Tibial nerve (tissue), 4 donors: ENCODE measurements at regions not wholly inside any gene's neighbourhood (a gene's known extent, or its start where the extent isn't known, plus 50 kb on each side); places are given as distances from the start of the nearest gene placed in this dataset.

Source experiments
- DNase-seq, 2 donors: peaks; one replicate each; pipeline ENCODE4 v3.0.0-alpha.2; 2019; ENCODE audit warnings: low spot score in 2 of 2
- H3K27ac ChIP-seq, 4 donors: fragments of 200-600 bp; sonication (generic) in 3 of 4; one replicate each; pipeline ENCODE4 v1.5.1; 2017 to 2019; ENCODE audit warnings: mild to moderate bottlenecking in 1 of 4
- H3K27me3 ChIP-seq, 2 donors: fragments of 200-600 bp; sonication (generic) in 1 of 2; one replicate each; pipeline versions ENCODE4 v1.5.1 to v1.6.0; 2017 to 2019
- H3K36me3 ChIP-seq, 3 donors: fragments of 200-600 bp; sonication (generic); one replicate each; pipeline ENCODE4 v1.5.1; 2018 to 2019
- H3K4me1 ChIP-seq, 4 donors: fragments of 200-600 bp; sonication (generic) in 3 of 4; one replicate each; pipeline ENCODE4 v1.5.1; 2017 to 2019
- H3K4me3 ChIP-seq, 4 donors: fragments of 200-600 bp; sonication (generic) in 3 of 4; one replicate each; pipeline ENCODE4 v1.5.1; 2017 to 2019; ENCODE audit warnings: mild to moderate bottlenecking in 1 of 4, moderate library complexity in 1 of 4
- H3K9me3 ChIP-seq, 4 donors: fragments of 200-600 bp; sonication (generic) in 3 of 4; one replicate each; pipeline ENCODE4 v1.5.1; 2017 to 2019
- CTCF ChIP-seq, 5 experiments: fragments of 200-600 bp in 3 of 5; fragments of 450-650 bp in 2 of 5; sonication (generic) in 3 of 5; IDR thresholded peaks; one replicate each; pipeline ENCODE4 v1.5.1; 2016 to 2019; ENCODE audit warnings: antibody characterized with exemption in 5 of 5, mild to moderate bottlenecking in 3 of 5, moderate library complexity in 2 of 5
- EP300 ChIP-seq, 2 donors: sonication (generic); formaldehyde crosslinking; IDR thresholded peaks; one replicate each; pipeline ENCODE4 v1.6.1; 2017; ENCODE audit warnings: antibody characterized with exemption in 2 of 2, mild to moderate bottlenecking in 1 of 2
- POLR2A ChIP-seq, 2 donors: fragments of 450-650 bp; IDR thresholded peaks; one replicate each; pipeline ENCODE4 v1.6.1; 2017; ENCODE audit warnings: antibody characterized with exemption in 2 of 2, mild to moderate bottlenecking in 2 of 2, moderate library complexity in 2 of 2
- WGBS, 2 donors: methylation state at CpG; one replicate each; pipeline ENCODE4 v1.1.5; 2018; 5-methylcytosine and 5-hydroxymethylcytosine counted together

DNA sequence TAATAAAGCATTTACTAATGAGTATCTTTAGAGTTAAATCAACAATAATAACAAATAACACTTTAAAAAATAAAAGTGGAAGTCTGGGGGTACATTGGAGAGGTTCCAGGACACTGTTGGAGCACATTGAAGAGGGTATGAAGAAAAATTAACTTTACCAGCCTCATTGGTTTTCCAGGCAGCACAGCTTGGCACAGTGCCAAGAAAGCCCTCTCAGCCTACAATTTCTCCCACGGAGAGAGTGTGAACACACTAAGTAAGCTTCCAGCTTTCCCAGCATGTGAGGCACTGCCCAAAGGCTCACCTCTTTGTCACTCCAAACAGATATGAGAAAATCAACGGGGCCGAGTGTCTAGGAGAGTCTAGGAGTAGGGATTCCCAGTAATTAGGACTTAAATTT, 1912.8 kb upstream of the NUDT12 start:
- Histone ChIP-seq H3K4me1 (no peaks in the 10 kb centered on the region), H3K9me3 (peaks cover 0 to 15% (median 6%) of the 10 kb centered on the region in 4 donors), H3K36me3 (no peaks in the 10 kb centered on the region), H3K4me3 (no peak overlapping the region), H3K27me3 (no peaks in the 10 kb centered on the region), H3K27ac (no peak overlapping the region)
- no peak for DNase-seq
- TF ChIP-seq EP300 (IDR thresholded peaks at IDR 0.05) (no peak), CTCF (IDR thresholded peaks at IDR 0.05) (no peak), POLR2A (IDR thresholded peaks at IDR 0.05) (no peak)
- 67 to 74% methylated on average over 3 of the region's 3 CpGs for WGBS, 2 donors

- H3K27me3 ChIP-seq: no peaks in the 10 kb centered on the region
- 65 to 66% methylated on average over 3 of the region's 3 CpGs for WGBS, 2 donors
- DNase-seq: no peak
These were observed 1899.8 kb upstream of the NUDT12 start for GRCh38 chr5:105462377-105462776.

DNA sequence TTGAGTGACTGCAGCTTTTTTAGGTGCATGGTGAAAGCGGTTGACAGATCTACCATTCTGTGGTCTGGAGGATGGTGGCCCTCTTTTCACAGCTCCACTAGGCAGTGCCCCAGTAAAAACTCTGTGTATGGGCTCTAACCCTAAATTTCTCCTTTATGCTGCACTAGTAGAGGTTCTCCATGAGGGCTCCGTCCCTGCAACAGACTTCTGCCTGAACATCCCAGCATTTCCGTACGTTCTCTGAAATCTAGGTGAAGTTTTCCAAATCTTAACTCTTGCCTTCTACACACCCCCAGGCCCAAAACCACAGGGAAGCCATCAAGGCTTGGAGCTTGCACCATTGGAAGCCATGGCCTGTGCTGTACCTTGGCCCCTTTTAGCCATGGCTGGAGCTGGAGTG, 1898.1 kb upstream of the NUDT12 start:
- Histone ChIP-seq H3K4me3 (no peak overlapping the region), H3K27ac (no peak overlapping the region), H3K36me3 (no peaks in the 10 kb centered on the region), H3K9me3 (peaks cover 0 to 10% (median 0%) of the 10 kb centered on the region in 4 donors), H3K27me3 (no peaks in the 10 kb centered on the region), H3K4me1 (no peaks in the 10 kb centered on the region)
- WGBS, 2 donors: 93 to 99% methylated on average over 4 of the region's 4 CpGs
- no peak for DNase-seq
- TF ChIP-seq POLR2A (IDR thresholded peaks at IDR 0.05): no peak
- TF ChIP-seq EP300 (IDR thresholded peaks at IDR 0.05): no peak
- TF ChIP-seq CTCF (IDR thresholded peaks at IDR 0.05): no peak

More at GRCh38 chr5:105462377-105462776, 1899.8 kb upstream of the NUDT12 start:
- H3K9me3 ChIP-seq: peaks cover 0 to 10% (median 0%) of the 10 kb centered on the region in 4 donors
- H3K27ac ChIP-seq: no peak overlapping the region
- H3K4me3 ChIP-seq: no peak overlapping the region
- no peaks in the 10 kb centered on the region for H3K36me3 ChIP-seq
- TF ChIP-seq CTCF (IDR thresholded peaks at IDR 0.05): no peak
- no peak for TF ChIP-seq POLR2A (IDR thresholded peaks at IDR 0.05)
- TF ChIP-seq EP300 (IDR thresholded peaks at IDR 0.05): no peak
- H3K4me1 ChIP-seq: no peaks in the 10 kb centered on the region

- 81 to 89% methylated on average over 3 of the region's 3 CpGs for WGBS, 2 donors
- Histone ChIP-seq H3K9me3 (no peaks in the 10 kb centered on the region), H3K4me1 (no peaks in the 10 kb centered on the region), H3K4me3 (no peak overlapping the region), H3K36me3 (no peaks in the 10 kb centered on the region), H3K27me3 (no peaks in the 10 kb centered on the region), H3K27ac (no peak overlapping the region)
- no peak for DNase-seq
- TF ChIP-seq EP300 (IDR thresholded peaks at IDR 0.05): no peak
- TF ChIP-seq CTCF (IDR thresholded peaks at IDR 0.05): no peak
- TF ChIP-seq POLR2A (IDR thresholded peaks at IDR 0.05): no peak
These were observed 1890.7 kb upstream of the NUDT12 start for GRCh38 chr5:105453216-105453807.

- no peak for TF ChIP-seq EP300 (IDR thresholded peaks at IDR 0.05)
- no peak for TF ChIP-seq POLR2A (IDR thresholded peaks at IDR 0.05)
- TF ChIP-seq CTCF (IDR thresholded peaks at IDR 0.05): no peak
- H3K4me1 ChIP-seq: no peaks in the 10 kb centered on the region
- H3K36me3 ChIP-seq: no peaks in the 10 kb centered on the region
- no peak overlapping the region for H3K4me3 ChIP-seq
- H3K27me3 ChIP-seq: no peaks in the 10 kb centered on the region
- DNase-seq: no peak
- H3K9me3 ChIP-seq: no peaks in the 10 kb centered on the region
- H3K27ac ChIP-seq: no peak overlapping the region
- 62 to 69% methylated on average over 3 of the region's 3 CpGs for WGBS, 2 donors
These were observed 1885.7 kb upstream of the NUDT12 start for GRCh38 chr5:105448271-105448670.
